Cardiac muscle cell (in vitro differentiated cells and primary cell): ENCODE measurements at regions not wholly inside any gene's neighbourhood (a gene's known extent, or its start where the extent isn't known, plus 50 kb on each side); places are given as distances from the start of the nearest gene placed in this dataset.

Experiments
- DNase-seq, 2 donors: peaks; one replicate each; pipeline versions ENCODE4 v3.0.0 to v3.0.0-alpha.2; 2010 to 2017; ENCODE audit warnings: low read depth in 1 of 2, low spot score in 1 of 2
- H3K27ac ChIP-seq: fragments of 200-600 bp; sonication (generic); 2 replicates; pipeline ENCODE4 v1.5.1; 2016
- H3K27me3 ChIP-seq: fragments of 200-600 bp; sonication (generic); 2 replicates; pipeline ENCODE4 v1.6.0; 2016; ENCODE audit warnings: control low read depth
- H3K36me3 ChIP-seq: fragments of 200-600 bp; sonication (generic); 2 replicates; pipeline ENCODE4 v1.5.1; 2016; ENCODE audit warnings: control low read depth
- H3K4me1 ChIP-seq: fragments of 200-600 bp; sonication (generic); 2 replicates; pipeline ENCODE4 v1.8.1; 2017; ENCODE audit warnings: low read depth, mild to moderate bottlenecking, mixed run types
- H3K4me3 ChIP-seq: fragments of 200-600 bp; sonication (generic); 2 replicates; pipeline ENCODE4 v1.5.1; 2016; ENCODE audit warnings: mild to moderate bottlenecking
- H3K9me3 ChIP-seq: fragments of 200-600 bp; sonication (generic); 2 replicates; pipeline ENCODE4 v1.5.1; 2017; ENCODE audit warnings: low read depth, mild to moderate bottlenecking, control low read depth
- CTCF ChIP-seq: IDR thresholded peaks from 2 replicates; pipeline ENCODE4 v1.5.1; 2012; ENCODE audit warnings: low read depth, mild to moderate bottlenecking, low read length

GRCh38 chr12:67810166-67810565 is 161.6 kb downstream of the DYRK2 start:
- Histone ChIP-seq H3K4me3 (no peak overlapping the region), H3K36me3 (no peaks in the 10 kb centered on the region), H3K9me3 (no peaks in the 10 kb centered on the region), H3K27ac (no peak overlapping the region), H3K27me3 (no peaks in the 10 kb centered on the region), H3K4me1 (no peaks in the 10 kb centered on the region)
- TF ChIP-seq CTCF, result no peak
- no peak for DNase-seq

GRCh38 chr12:67811437-67812361 is 163.2 kb downstream of the DYRK2 start:
- no peak overlapping the region for H3K27ac ChIP-seq
- H3K4me3 ChIP-seq, result no peak overlapping the region
- TF ChIP-seq CTCF, result no peak
- H3K4me1 ChIP-seq, result no peaks in the 10 kb centered on the region
- no peaks in the 10 kb centered on the region for H3K36me3 ChIP-seq
- H3K9me3 ChIP-seq, result no peaks in the 10 kb centered on the region
- no peaks in the 10 kb centered on the region for H3K27me3 ChIP-seq
- peak in 1 of 2 donors; percentile 37 for DNase-seq

GRCh38 chr12:67813456-67813904 is 164.9 kb downstream of the DYRK2 start:
- TF ChIP-seq CTCF, result no peak
- H3K4me3 ChIP-seq, result no peak overlapping the region
- H3K4me1 ChIP-seq, result no peaks in the 10 kb centered on the region

GRCh38 chr12:67816269-67816668 is 167.7 kb downstream of the DYRK2 start:
- Histone ChIP-seq H3K36me3 (no peaks in the 10 kb centered on the region), H3K9me3 (no peaks in the 10 kb centered on the region), H3K4me1 (no peaks in the 10 kb centered on the region), H3K27ac (no peak overlapping the region), H3K4me3 (no peak overlapping the region), H3K27me3 (no peaks in the 10 kb centered on the region)
- no peak for TF ChIP-seq CTCF
- no peak for DNase-seq

More at GRCh38 chr12:67813456-67813904, 164.9 kb downstream of the DYRK2 start:
- no peaks in the 10 kb centered on the region for H3K36me3 ChIP-seq
- H3K27ac ChIP-seq, result no peak overlapping the region
- no peaks in the 10 kb centered on the region for H3K9me3 ChIP-seq
- no peaks in the 10 kb centered on the region for H3K27me3 ChIP-seq
- DNase-seq, result no peak

GRCh38 chr12:67818459-67818903 is 169.9 kb downstream of the DYRK2 start:
- Histone ChIP-seq H3K4me3 (no peak overlapping the region), H3K27ac (no peak overlapping the region), H3K9me3 (no peaks in the 10 kb centered on the region), H3K4me1 (no peaks in the 10 kb centered on the region), H3K27me3 (no peaks in the 10 kb centered on the region), H3K36me3 (no peaks in the 10 kb centered on the region)
- DNase-seq, result no peak
- TF ChIP-seq CTCF, result no peak
